Eye (tissue), 1 donor: ENCODE measurements at regions not wholly inside any gene's neighbourhood (a gene's known extent, or its start where the extent isn't known, plus 50 kb on each side); places are given as distances from the start of the nearest gene placed in this dataset.
A peak's percentile ranks its signal among the peaks of the same experiment; 100 is the strongest.
"Not testable (repeated sequence)": the region's sequence is repeated elsewhere in the genome, so short reads cannot be mapped to it uniquely, and the experiment has no call there.

ENCODE experiments used
- DNase-seq: peaks from one replicate; pipeline ENCODE4 v3.0.0-alpha.2; 2015

GRCh38 chr17:77635785-77636184, 322.7 kb upstream of the TNRC6C start:
- DNase-seq: not testable (repeated sequence)

- no peak for DNase-seq
Measured at GRCh38 chr17:77636835-77637817, 321.4 kb upstream of the TNRC6C start.

- DNase-seq: peak; percentile 80
Measured at GRCh38 chr17:77637818-77638575, 320.5 kb upstream of the TNRC6C start.

- no peak for DNase-seq
Measured at GRCh38 chr17:77640252-77640651, 318.3 kb upstream of the TNRC6C start.

GRCh38 chr17:77640916-77641605, 317.4 kb upstream of the TNRC6C start:
- no peak for DNase-seq

GRCh38 chr17:77641718-77642117, 316.8 kb upstream of the TNRC6C start:
- no peak for DNase-seq

GRCh38 chr17:77644181-77645071, 314.1 kb upstream of the TNRC6C start:
- DNase-seq: no peak

GRCh38 chr17:77645072-77646045, 313.1 kb upstream of the TNRC6C start:
- DNase-seq: peak; percentile 30

- no peak for DNase-seq
Measured at GRCh38 chr17:77646046-77646430, 312.5 kb upstream of the TNRC6C start.

- no peak for DNase-seq
Measured at GRCh38 chr17:77647531-77647930, 311.0 kb upstream of the TNRC6C start.

GRCh38 chr17:77649717-77650211, 308.7 kb upstream of the TNRC6C start:
- no peak for DNase-seq

- DNase-seq: no peak
Measured at GRCh38 chr17:77651988-77652387, 306.5 kb upstream of the TNRC6C start.

GRCh38 chr17:77654296-77654695, 304.2 kb upstream of the TNRC6C start:
- no peak for DNase-seq

- DNase-seq: no peak
Measured at GRCh38 chr17:77654850-77655249, 303.7 kb upstream of the TNRC6C start.

- DNase-seq: no peak
Measured at GRCh38 chr17:77656054-77656453, 302.4 kb upstream of the TNRC6C start.

GRCh38 chr17:77657839-77658238, 300.7 kb upstream of the TNRC6C start:
- peak; percentile 42 for DNase-seq

GRCh38 chr17:77660524-77660923, 298.0 kb upstream of the TNRC6C start:
- DNase-seq: no peak

GRCh38 chr17:77662833-77663232, 295.7 kb upstream of the TNRC6C start:
- DNase-seq: no peak

GRCh38 chr17:77664097-77664729, 294.3 kb upstream of the TNRC6C start:
- no peak for DNase-seq

- DNase-seq: no peak
Measured at GRCh38 chr17:77665833-77666232, 292.7 kb upstream of the TNRC6C start.
